Panc1 (cell line): ENCODE measurements at regions not wholly inside any gene's neighbourhood (a gene's known extent, or its start where the extent isn't known, plus 50 kb on each side); places are given as distances from the start of the nearest gene placed in this dataset.

Source experiments
- CTCF ChIP-seq: fragments of 450-650 bp; IDR thresholded peaks from 2 replicates; pipeline ENCODE4 v1.5.1; 2017; ENCODE audit warnings: mild to moderate bottlenecking
- POLR2AphosphoS5 ChIP-seq: IDR thresholded peaks from 2 replicates; pipeline ENCODE4 v1.6.1; 2012; ENCODE audit warnings: mild to moderate bottlenecking, low read depth, low read length, moderate library complexity

DNA sequence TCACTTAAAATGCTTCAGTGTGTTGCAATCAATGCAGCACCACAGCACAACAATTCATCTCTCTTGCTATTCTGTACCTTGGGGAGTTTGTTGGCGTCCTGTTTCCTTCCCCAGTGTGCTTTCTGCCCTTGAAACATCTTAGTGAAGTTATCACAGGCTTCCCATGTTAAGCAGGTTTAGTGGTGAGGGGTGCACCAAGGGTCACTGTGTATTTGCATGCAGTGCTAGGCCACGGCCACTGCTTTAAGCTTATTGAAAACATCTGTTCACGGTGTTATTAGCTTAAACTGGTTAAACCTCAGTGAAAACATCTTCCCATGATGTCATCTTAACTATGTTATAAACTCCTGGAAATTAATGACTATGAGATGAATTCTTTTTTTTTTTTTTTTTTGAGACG lies 217.3 kb upstream of the GOLIM4 start:
- TF ChIP-seq CTCF (no peak), POLR2AphosphoS5 (no peak)
